NCI-H69 (cell line): ENCODE measurements at regions not wholly inside any gene's neighbourhood (a gene's known extent, or its start where the extent isn't known, plus 50 kb on each side); places are given as distances from the start of the nearest gene placed in this dataset.

Experiments
- DNase-seq: peaks from one replicate; lab custom pipeline; 2025; lab: John Stamatoyannopoulos, UW

GRCh38 chr18:14905350-14905749, 157.4 kb downstream of the ANKRD30B start:
- no peak for DNase-seq

GRCh38 chr18:14905979-14906378, 158.0 kb downstream of the ANKRD30B start:
- DNase-seq: no peak

- DNase-seq: no peak
These were observed 159.4 kb downstream of the ANKRD30B start for GRCh38 chr18:14907420-14907819.

DNA sequence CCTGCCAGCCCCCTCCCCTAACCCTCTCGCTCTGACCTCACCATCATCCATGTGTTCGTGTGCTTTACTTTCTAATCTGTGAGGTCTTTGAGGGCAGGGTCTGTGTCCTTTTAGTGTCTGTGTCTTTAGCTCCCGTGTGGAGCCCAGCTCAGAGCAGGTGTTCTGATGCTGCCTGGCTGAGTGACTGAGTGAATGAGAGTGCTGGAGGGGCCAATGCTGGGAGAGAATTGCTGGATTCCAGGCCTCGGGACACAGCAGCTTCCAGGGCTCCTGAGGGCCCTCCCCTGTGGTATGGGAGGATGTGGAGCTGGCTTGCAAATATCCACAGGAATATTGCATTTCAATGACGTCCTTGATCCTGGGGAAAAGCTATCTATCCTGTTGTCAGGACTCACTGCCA, 160.6 kb downstream of the ANKRD30B start:
- no peak for DNase-seq

DNA sequence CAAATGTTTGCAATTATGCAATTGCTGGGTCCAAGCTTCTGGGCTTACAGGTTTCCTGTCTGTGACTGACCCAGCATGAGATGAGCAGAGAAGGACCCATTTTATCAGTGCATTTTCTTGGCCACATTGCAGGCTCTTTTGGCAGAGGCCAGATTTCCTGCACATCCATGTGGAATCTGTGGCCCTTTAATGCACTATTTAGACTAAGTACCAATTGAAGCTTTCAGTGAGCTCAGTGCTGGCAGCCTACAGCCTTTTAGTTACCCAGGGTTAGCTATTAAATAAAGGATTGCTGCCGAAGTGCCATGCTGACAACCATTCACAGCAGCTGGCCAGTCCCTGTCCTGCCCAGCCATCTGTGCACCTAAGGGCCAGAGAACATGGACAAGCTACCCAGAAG, 165.0 kb downstream of the ANKRD30B start:
- no peak for DNase-seq

GRCh38 chr18:14914121-14914520, 166.1 kb downstream of the ANKRD30B start:
- no peak for DNase-seq

DNA sequence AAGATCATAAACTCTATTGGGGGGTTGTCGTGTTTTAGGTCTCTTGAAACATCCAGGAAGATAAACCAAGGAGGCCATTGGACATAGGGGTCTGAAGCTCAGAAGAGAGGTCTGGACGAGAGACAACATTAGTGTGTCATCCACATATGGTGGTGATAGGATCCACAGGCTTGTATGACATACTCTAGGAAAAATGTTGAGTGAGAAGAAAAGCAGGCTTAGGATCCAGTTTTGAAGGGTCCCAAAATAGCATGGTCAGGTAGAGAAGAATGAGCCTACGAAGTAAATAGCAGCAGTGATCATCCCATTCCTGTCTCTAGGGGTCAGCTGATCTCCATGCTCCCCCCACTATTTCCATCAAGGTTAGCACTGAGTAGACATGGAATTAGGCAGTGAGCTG, 166.8 kb downstream of the ANKRD30B start:
- DNase-seq: no peak

- no peak for DNase-seq
These were observed 168.2 kb downstream of the ANKRD30B start for GRCh38 chr18:14916181-14916580.

DNA sequence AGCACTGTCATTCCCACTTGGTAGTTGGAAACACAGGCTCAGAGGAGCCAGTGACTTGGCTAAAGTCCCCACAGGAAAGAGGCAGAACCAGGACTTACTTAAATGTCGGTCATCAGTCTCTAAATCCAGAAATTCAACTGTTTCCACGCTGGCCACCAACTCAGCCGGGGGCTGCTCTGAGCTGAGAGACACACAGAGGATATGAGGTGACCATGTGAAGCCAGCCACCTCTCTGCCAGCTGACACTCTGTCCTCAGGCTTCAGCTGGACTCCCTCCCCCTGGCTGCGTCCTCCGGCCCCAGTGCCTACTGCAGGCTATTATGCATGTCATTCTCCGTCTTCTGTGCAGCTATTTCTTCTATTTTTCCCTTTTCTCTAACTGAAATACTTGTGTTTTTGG, 168.9 kb downstream of the ANKRD30B start:
- DNase-seq: no peak

DNA sequence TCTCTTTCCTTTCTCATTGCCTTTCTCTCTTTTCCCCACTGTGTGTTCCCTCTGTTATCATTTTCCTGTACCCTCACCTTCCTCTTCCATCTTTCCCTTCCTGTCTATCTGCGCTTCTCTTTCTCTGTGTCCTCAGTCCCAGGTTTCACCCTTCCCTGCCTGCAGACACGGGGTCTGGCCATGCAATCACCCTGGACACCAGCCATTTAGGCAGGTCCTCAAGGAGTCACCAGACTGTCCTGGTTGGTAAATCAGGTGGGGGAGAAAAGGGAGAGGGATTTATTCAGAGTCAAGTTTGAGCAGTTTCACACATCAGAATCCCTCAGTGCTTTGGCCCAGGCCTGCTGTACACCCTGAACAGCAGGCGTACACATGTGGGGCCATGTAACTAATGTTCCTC, 169.3 kb downstream of the ANKRD30B start:
- DNase-seq: no peak

DNA sequence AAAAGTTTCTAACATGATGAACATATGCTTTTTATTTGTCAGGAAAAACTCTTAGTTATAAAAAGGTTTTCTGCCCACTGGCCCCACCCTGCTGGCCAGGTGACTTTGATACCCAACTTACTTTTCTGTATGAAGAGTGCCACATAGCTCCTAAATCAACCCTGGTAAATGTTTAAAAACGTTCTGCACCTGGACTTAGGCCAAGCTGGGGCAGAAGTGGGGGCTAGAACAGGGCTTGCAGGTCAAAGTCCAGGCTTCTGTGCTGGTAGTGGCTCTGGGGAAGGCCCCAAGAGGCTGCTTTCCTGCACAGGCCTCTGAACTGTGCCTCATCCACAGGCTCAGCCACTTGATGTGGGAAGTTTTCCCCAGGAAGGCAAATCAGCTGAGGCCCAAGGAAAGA, 171.7 kb downstream of the ANKRD30B start:
- no peak for DNase-seq

DNA sequence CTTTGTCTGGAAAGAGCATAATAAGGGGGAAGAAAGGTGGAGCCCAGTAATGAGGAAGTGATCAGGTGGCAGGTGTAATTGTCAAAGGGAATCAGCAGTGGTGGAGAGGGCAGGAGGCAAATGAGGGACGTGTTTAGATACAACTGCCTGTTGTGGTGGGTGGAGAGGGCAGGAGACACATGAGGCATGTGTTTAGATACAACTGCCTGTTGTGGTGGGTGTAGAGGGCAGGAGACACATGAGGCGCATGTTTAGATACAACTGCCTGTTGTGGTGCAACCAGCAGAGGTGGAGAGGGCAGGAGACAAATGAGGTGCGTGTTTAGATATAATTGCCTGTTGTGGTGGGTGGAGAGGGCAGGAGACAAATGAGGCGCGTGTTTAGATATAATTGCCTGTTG, 173.1 kb downstream of the ANKRD30B start:
- DNase-seq: no peak

- DNase-seq: no peak
These were observed 173.6 kb downstream of the ANKRD30B start for GRCh38 chr18:14921547-14921946.

DNA sequence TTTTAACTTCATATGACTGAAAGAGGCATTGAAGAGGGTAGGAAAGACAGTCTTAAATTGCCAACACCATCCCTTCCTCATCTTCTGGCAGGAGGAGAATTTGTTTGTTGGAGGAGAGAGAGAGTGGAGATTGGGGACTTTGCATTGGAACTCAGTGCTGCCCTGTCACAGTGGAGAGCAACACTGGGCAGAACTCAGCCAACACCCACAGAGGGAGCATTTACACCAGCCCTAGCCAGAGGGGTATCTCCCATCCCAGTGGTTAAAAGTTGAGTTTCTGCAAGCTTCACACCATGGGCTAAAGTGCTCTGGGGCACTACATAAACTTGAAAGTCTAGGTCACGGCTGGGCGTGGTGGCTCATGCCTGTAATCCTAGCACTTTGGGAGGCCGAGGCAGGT, 174.1 kb downstream of the ANKRD30B start:
- no peak for DNase-seq

- no peak for DNase-seq
These were observed 175.1 kb downstream of the ANKRD30B start for GRCh38 chr18:14922965-14923565.

DNA sequence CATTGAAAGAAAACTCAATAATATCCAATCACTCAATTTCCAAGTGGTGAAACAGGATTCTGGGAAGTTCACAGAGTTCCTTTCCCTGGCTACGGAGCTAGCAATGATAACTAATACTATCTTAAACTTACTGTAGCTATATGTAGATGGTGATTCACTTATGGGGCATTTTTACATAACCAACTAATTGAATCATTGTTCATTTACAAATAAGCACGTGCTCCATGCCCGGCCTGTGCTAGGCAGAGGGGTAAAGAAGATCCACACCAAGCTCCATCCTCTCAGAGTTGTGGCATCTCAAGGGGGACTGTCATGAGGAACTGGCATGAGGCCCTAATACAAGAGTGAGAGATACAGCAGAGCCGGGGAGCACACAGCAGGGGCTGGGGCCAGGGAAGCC, 176.3 kb downstream of the ANKRD30B start:
- no peak for DNase-seq

DNA sequence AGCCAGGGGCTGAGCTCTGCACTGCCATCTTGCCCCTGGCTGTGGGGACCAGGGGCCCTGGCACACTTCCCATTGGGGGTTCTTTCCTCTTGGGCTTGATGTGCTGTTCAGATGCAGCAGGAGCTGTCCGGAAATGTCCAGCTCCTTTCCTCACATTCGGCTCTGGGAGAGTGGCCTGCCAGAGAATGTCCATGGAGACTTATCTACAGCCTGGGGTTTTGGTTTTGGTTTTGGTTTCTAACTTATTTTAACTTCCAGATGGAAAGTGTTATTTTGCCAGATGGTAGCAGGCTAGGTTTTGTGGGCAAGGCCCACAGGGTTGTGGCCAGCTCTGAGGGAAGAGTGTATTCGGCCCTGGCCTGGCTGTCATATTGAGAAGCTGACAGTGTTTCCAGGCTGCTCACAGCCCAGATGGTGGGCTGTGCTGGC, 177.3 kb downstream of the ANKRD30B start:
- no peak for DNase-seq

GRCh38 chr18:14927701-14928100, 179.7 kb downstream of the ANKRD30B start:
- no peak for DNase-seq

- no peak for DNase-seq
These were observed 180.4 kb downstream of the ANKRD30B start for GRCh38 chr18:14928396-14928795.

- DNase-seq: no peak
These were observed 182.1 kb downstream of the ANKRD30B start for GRCh38 chr18:14930076-14930475.

DNA sequence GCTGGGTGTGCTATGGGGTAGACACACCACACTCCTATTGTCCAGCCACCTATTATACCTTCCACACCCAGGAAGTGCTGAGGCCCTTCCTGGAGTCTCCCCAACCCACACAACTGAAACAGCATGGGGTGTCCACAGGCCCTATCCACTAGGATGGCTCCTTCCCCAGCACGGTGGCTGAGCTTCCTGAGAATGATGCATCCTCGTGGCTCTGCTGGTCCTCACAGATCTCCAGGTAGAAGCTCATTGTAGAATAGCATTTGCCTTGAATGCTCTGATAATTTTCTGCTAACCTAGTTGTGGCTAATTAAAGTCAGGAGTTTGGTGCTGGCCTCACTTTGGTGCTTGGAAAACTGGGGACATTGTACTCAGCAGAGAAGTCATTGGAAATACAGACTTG, 182.6 kb downstream of the ANKRD30B start:
- no peak for DNase-seq

GRCh38 chr18:14933049-14933851, 185.3 kb downstream of the ANKRD30B start:
- no peak for DNase-seq

DNA sequence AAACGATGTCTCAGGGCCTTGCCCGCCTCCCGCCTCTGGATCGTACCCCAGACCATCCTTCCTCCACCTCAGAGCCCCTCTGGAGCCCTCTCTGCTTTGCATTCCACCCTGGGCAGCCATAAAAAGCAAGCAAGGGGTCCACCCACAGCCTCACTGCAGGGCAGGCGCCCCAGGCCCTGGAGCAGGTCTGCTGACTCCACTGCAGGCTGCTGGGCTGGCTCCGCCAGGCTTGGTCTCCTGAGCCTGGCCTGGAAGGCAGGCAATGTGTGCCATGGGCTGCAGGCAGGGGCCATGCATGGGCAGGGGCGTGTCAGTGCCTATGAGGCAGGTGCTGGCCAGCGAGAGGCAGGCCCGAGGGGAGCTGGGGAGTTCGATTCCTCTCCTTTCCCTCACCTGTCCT, 186.0 kb downstream of the ANKRD30B start:
- no peak for DNase-seq

DNA sequence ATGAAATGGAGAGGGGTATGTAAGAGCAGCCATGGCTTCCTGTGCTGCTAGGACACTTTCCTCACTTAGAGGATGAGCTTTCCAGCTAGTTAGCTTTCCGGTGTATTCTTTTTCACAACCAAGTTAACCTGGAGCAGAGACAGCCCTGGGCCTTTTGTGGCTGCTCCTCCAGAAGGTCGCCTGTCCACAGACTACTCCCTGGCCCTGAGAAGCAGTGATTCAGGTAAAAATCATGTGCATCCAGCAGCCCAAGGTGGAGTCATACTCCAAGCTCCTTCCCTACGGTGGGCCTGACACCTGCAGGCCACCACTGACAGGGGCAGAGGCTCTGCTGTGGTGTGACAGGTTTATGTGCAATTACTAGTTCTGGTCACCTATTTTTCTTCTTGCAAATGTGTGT, 187.2 kb downstream of the ANKRD30B start:
- DNase-seq: no peak
